ENCODE measurements at regions not wholly inside any gene's neighbourhood (a gene's known extent, or its start where the extent isn't known, plus 50 kb on each side); places are given as distances from the start of the nearest gene placed in this dataset.

GRCh38 chr20:24289737-24290481 lies 179.5 kb upstream of the SYNDIG1 start:
- intact Hi-C loops (cut with DNase I) = no loop called here
- DNase-seq (ENCODE audit: low spot score) = no peak

- DNase-seq (ENCODE audit: low spot score) = no peak
- intact Hi-C loops (cut with DNase I) = no loop called here
Measured at GRCh38 chr20:24283186-24283585, 186.2 kb upstream of the SYNDIG1 start.

GRCh38 chr20:24277196-24277595 lies 192.2 kb upstream of the SYNDIG1 start:
- no peak for DNase-seq (ENCODE audit: low spot score)
- intact Hi-C loops (cut with DNase I) = no loop called here

DNA sequence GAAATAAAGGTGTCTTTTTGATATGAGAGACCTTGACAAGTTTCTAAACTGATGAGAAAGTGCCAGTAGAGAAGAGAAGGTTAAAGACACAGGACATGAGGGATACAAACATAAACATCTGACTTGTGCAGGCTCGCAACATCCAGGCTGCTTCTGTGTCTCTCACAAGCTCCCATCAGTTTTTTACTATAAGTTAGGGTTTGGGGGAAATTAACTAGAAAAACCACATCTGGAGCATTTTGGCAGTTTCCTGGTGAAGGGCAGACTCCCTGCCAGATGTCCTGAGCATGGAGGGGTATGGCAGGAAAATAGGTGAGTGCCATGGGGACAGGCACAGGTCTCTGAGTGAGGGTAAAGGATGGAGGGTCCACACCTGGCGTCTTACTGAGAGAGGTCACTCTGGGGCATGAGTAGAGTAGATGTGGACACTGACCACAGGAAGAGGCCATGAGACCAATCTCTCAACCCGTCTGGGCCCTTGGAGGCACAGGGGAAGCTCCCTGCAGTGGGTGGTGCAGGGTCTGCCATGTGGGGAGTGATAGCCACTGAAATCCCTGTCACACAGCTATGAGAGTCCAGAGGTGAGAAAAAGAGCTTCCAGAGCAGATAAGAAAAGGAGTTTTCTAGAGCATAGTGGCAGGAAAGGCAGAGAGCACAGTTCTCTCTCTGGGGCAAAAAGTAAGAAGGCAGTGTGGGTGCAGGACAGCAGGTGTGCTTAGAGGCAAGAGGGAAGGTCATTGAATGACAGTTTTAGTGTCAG lies 193.3 kb upstream of the SYNDIG1 start:
- intact Hi-C loops (cut with DNase I) = no loop called here
- DNase-seq (ENCODE audit: low spot score) = no peak

DNA sequence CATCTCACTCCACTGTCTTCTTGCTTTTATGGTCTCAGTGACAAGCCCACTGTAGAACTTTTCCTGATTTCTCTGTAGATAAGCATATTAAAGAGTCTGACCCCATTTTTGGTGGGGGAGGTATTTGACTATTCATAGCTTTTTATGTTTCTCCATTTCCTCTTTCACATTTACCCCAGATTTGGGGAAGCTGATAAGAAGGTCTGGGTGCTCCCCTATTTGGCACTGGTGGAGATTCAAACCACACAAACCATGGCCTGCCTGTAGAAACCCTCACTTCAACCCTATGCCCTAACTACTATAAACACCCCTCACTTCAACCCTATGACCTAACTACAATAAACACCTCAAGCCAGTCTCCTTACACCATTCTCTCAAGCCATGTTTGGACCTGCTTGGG lies 196.2 kb upstream of the SYNDIG1 start:
- no peak for DNase-seq (ENCODE audit: low spot score)
- intact Hi-C loops (cut with DNase I) = no loop called here

DNA sequence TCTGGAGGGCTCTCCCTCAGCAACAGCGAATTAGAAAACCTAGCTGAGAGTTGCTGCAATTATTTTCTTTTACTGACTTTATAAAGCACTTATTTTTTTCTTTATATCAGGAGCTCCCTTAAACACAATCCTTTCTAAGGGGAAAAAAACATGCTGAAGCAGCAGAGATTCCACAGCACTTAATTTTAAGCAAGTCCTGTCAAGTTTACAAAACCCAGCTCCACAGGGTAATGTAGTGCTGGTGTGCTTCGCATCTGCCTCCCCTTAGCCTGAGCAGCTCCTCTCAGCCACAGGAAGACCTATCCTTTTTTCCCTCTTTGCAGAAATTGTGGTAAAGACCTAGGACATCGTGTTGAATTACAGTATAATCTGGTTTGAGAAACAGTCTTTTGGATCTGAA lies 208.1 kb upstream of the SYNDIG1 start:
- no peak for DNase-seq (ENCODE audit: low spot score)
- intact Hi-C loops (cut with DNase I) = no loop called here

GRCh38 chr20:24257171-24257570 lies 212.3 kb upstream of the SYNDIG1 start:
- no peak for DNase-seq (ENCODE audit: low spot score)
- intact Hi-C loops (cut with DNase I) = no loop called here

GRCh38 chr20:24256307-24256706 lies 213.1 kb upstream of the SYNDIG1 start:
- DNase-seq (ENCODE audit: low spot score) = no peak
- intact Hi-C loops (cut with DNase I) = no loop called here

- intact Hi-C loops (cut with DNase I) = no loop called here
- DNase-seq (ENCODE audit: low spot score) = no peak
Measured at GRCh38 chr20:24254480-24254879, 214.9 kb upstream of the SYNDIG1 start.

DNA sequence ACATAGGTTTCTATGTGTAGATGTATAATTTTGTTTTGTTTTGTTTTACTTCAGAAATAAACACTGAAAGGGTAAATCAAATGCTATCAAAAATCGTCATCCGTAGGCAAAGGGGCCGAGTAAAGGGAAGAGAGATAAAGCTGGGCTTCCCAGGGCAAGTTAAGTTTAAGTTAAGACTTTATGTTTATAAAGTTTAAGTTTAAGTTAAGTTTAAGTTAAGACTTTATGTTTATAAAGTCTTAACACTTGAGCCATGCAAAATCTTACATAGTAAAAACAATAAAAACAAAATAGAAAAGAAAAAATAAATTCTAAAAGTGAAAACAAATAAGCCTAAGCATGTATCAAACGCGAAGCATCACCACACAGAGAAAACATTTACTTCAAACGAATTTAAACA lies 216.1 kb upstream of the SYNDIG1 start:
- intact Hi-C loops (cut with DNase I) = no loop called here
- no peak for DNase-seq (ENCODE audit: low spot score)

- intact Hi-C loops (cut with DNase I) = no loop called here
Measured at GRCh38 chr20:24245094-24245493, 224.3 kb upstream of the SYNDIG1 start.

DNA sequence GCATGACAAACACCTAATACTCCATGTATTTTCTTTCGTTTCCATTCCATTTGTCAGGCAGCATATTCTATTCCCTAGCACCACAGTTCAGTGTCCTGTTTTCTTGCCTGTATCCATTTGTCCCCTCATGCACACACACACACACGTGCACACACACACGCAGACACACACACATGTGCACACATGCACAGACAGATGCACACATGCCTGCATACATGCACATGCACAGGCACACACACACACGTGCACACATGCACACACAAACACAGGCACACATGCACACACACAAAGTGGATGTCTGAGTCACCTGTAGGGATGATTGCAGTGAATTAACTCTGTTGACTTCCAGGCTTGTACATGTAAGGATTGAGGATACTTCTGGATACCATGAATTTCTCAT lies 226.7 kb upstream of the SYNDIG1 start:
- intact Hi-C loops (cut with DNase I) = no loop called here
- DNase-seq (ENCODE audit: low spot score) = no peak

More at GRCh38 chr20:24245094-24245493, 224.3 kb upstream of the SYNDIG1 start:
- DNase-seq (ENCODE audit: low spot score) = no peak

GRCh38 chr20:24241466-24241865 lies 228.0 kb upstream of the SYNDIG1 start:
- DNase-seq (ENCODE audit: low spot score) = no peak

DNA sequence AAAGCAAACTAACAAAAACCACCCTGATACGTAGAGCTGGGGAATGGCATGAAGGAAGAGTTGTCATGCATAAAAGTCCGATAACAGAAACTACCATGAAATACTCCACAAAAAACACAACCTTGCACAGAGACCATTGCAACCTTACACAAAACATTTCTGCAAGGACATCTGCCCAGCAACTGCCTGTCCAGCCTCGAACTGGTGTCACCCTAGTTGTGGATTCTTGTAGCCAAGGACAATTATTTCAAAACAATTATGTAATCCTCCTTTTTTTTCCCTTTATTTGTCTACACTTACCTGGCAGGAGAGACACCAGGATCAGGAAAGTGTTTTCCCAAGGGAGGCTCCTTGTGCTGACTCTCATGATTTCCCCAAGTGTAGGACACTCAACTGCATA lies 232.5 kb upstream of the SYNDIG1 start:
- intact Hi-C loops (cut with DNase I) = no loop called here
- no peak for DNase-seq (ENCODE audit: low spot score)

More at GRCh38 chr20:24241466-24241865, 228.0 kb upstream of the SYNDIG1 start:
- intact Hi-C loops (cut with DNase I) = no loop called here

DNA sequence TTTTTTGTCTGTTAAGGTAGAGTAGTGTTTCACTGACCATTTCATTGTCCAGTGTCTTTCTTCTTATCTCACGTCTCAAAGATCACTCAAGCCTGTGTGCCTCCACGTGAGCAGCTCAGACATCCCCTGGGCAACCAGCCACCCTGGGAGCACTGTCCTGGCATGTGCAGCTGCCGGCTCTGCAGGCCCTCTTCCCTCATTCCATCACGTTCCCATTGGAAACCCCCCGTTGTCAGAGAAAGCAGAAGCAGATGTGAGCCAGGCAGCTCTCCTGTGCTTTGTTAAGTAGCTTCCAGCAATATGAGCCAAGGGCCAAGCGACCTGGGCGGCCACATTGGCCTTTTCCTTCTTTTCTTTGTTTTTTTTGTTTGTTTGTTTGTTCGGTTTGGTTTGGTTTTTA lies 233.2 kb upstream of the SYNDIG1 start:
- intact Hi-C loops (cut with DNase I) = no loop called here

DNA sequence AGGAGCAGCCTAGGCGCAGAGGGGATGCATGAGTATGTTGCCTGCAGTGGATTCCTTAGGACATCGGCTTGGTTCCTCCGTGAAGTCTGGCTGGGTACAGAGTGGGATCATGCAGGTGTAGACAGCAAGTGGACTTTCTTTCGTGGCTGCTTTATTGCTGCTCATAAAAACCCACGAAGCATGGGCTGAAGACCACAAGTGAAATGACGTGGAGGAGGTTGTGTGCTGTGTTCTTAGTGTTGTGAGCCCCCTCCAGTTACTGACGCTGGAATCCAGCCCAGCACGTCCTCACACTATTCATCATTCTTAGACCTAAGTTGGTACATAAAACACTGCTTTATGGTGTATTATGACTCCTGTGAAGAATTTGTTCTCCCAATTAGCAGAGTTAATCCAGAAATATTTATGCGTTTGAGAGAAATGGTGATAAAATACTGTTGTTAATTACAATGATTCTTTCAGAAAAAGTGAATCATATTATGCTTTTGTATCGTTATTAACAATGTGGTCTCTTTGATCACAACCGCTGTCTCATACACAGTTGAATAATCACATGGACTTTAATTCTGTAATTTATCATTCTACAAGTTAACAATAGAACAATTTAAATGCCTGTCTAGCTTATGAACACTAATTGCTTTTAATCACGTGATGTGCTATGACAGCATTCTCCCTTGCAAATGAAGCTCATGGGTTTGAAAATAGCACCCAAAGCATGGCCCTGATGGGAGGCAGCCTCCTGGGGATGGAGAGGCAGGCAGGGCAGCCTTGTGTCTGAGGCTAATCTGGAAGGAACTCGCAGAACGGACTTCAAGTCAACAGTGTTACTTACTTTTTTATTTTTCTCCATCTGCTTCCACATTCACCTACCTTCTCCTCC lies 233.9 kb upstream of the SYNDIG1 start:
- intact Hi-C loops (cut with DNase I) = no loop called here
- no peak for DNase-seq (ENCODE audit: low spot score)

More for the DNA sequence above, 233.2 kb upstream of the SYNDIG1 start:
- no peak for DNase-seq (ENCODE audit: low spot score)

- no peak for DNase-seq (ENCODE audit: low spot score)
- intact Hi-C loops (cut with DNase I) = no loop called here
Measured at GRCh38 chr20:24227600-24227999, 239.0 kb upstream of the GGTLC1 start.

- no peak for DNase-seq (ENCODE audit: low spot score)
- intact Hi-C loops (cut with DNase I) = no loop called here
Measured at GRCh38 chr20:24212494-24212893, 223.9 kb upstream of the GGTLC1 start.

- no peak for DNase-seq (ENCODE audit: low spot score)
- intact Hi-C loops (cut with DNase I) = no loop called here
Measured at GRCh38 chr20:24211972-24212371, 223.4 kb upstream of the GGTLC1 start.

GRCh38 chr20:24210356-24210755 lies 221.8 kb upstream of the GGTLC1 start:
- no peak for DNase-seq (ENCODE audit: low spot score)
- intact Hi-C loops (cut with DNase I) = no loop called here
